GM12892 (cell line): ENCODE measurements at regions not wholly inside any gene's neighbourhood (a gene's known extent, or its start where the extent isn't known, plus 50 kb on each side); places are given as distances from the start of the nearest gene placed in this dataset.

ENCODE experiments used
- DNase-seq: peaks from one replicate; pipeline ENCODE4 v3.0.0; 2011; ENCODE audit not compliant: insufficient read length
- FAIRE-seq: peaks from 2 replicates; lab custom pipeline; 2011; peaks lifted over from hg19 to GRCh38; lab: Jason Lieb, UNC
- POLR2A ChIP-seq: IDR thresholded peaks from 2 replicates; pipeline ENCODE4 v1.6.1; 2011; ENCODE audit warnings: low read depth, low read length, control low read depth
- POLR2AphosphoS5 ChIP-seq: IDR thresholded peaks from 2 replicates; pipeline ENCODE4 v1.6.1; 2011; ENCODE audit warnings: low read depth, low read length, control low read depth
- TAF1 ChIP-seq: IDR thresholded peaks from 2 replicates; pipeline ENCODE4 v1.6.1; 2011; ENCODE audit warnings: low read depth, mild to moderate bottlenecking, control low read depth, low read length, borderline replicate concordance

- FAIRE-seq: no peak
- DNase-seq: no peak
- TF ChIP-seq POLR2AphosphoS5: no peak
- no peak for TF ChIP-seq POLR2A
- TF ChIP-seq TAF1: no peak
Measured at GRCh38 chr6:106773522-106773921, 144.1 kb downstream of the QRSL1 start.

GRCh38 chr6:106772270-106773142 is 143.1 kb downstream of the QRSL1 start:
- FAIRE-seq (no peak), DNase-seq (no peak)
- TF ChIP-seq POLR2A (no peak), POLR2AphosphoS5 (no peak), TAF1 (no peak)

GRCh38 chr6:106771822-106772221 is 142.4 kb downstream of the QRSL1 start:
- DNase-seq: no peak
- no peak for TF ChIP-seq POLR2A
- no peak for TF ChIP-seq POLR2AphosphoS5
- no peak for TF ChIP-seq TAF1
- FAIRE-seq: no peak

GRCh38 chr6:106770663-106771062 is 141.3 kb downstream of the QRSL1 start:
- no peak for DNase-seq
- no peak for TF ChIP-seq TAF1
- no peak for TF ChIP-seq POLR2AphosphoS5
- TF ChIP-seq POLR2A: no peak
- FAIRE-seq: no peak

GRCh38 chr6:106770081-106770480 is 140.7 kb downstream of the QRSL1 start:
- no peak for FAIRE-seq
- no peak for TF ChIP-seq POLR2AphosphoS5
- TF ChIP-seq TAF1: no peak
- TF ChIP-seq POLR2A: no peak
- no peak for DNase-seq

GRCh38 chr6:106767271-106767670 is 137.9 kb downstream of the QRSL1 start:
- DNase-seq (no peak), FAIRE-seq (no peak)
- TF ChIP-seq POLR2A: no peak

- DNase-seq (no peak), FAIRE-seq (no peak)
- TF ChIP-seq POLR2A: no peak
- no peak for TF ChIP-seq POLR2AphosphoS5
- TF ChIP-seq TAF1: no peak
Measured at GRCh38 chr6:106766201-106766600, 136.8 kb downstream of the QRSL1 start.

- TF ChIP-seq TAF1 (no peak), POLR2AphosphoS5 (no peak), POLR2A (no peak)
- DNase-seq (no peak), FAIRE-seq (no peak)
Measured at GRCh38 chr6:106765496-106765895, 136.1 kb downstream of the QRSL1 start.

- DNase-seq (no peak), FAIRE-seq (no peak)
- TF ChIP-seq POLR2AphosphoS5 (no peak), POLR2A (no peak), TAF1 (no peak)
Measured at GRCh38 chr6:106764353-106764980, 135.1 kb downstream of the QRSL1 start.

- no peak for DNase-seq
- FAIRE-seq: no peak
- TF ChIP-seq POLR2A (no peak), TAF1 (no peak), POLR2AphosphoS5 (no peak)
Measured at GRCh38 chr6:106763361-106763760, 134.0 kb downstream of the QRSL1 start.

GRCh38 chr6:106761160-106761559 is 131.8 kb downstream of the QRSL1 start:
- no peak for FAIRE-seq
- TF ChIP-seq POLR2A (no peak), POLR2AphosphoS5 (no peak), TAF1 (no peak)
- DNase-seq: no peak

GRCh38 chr6:106759112-106759511 is 129.7 kb downstream of the QRSL1 start:
- FAIRE-seq (no peak), DNase-seq (no peak)
- no peak for TF ChIP-seq POLR2A
- TF ChIP-seq POLR2AphosphoS5: no peak
- no peak for TF ChIP-seq TAF1
